DND-41 (cell line): ENCODE measurements at regions not wholly inside any gene's neighbourhood (a gene's known extent, or its start where the extent isn't known, plus 50 kb on each side); places are given as distances from the start of the nearest gene placed in this dataset.

Source experiments
- CTCF ChIP-seq: IDR thresholded peaks from 2 replicates; pipeline ENCODE4 v1.5.1; 2012; ENCODE audit warnings: borderline replicate concordance, low read length, moderate library complexity, mild to moderate bottlenecking; ENCODE audit not compliant: poor library complexity, severe bottlenecking; ENCODE audit errors: extremely low read depth
- EZH2 ChIP-seq: IDR thresholded peaks from 3 replicates; pipeline ENCODE4 v1.6.1; 2012; ENCODE audit warnings: borderline replicate concordance, low read depth, mild to moderate bottlenecking, moderate library complexity, low read length, inconsistent platforms; ENCODE audit not compliant: severe bottlenecking

GRCh38 chr7:125683156-125683555 is 753.5 kb upstream of the POT1 start:
- TF ChIP-seq CTCF, result no peak
- no peak for TF ChIP-seq EZH2
